Spleen (tissue), 11 donors: ENCODE measurements at regions not wholly inside any gene's neighbourhood (a gene's known extent, or its start where the extent isn't known, plus 50 kb on each side); places are given as distances from the start of the nearest gene placed in this dataset.

Source experiments
- DNase-seq: peaks from one replicate; pipeline ENCODE4 v3.0.0-alpha.2; 2020
- H3K27ac ChIP-seq, 8 donors: fragments of 200-600 bp; sonication (generic) in 7 of 8; 1 replicate in 4 of 8; 2 replicates in 4 of 8; pipeline versions ENCODE4 v1.5.0 to v1.8.0; 2016 to 2021; ENCODE audit warnings: inconsistent platforms in 4 of 8, mild to moderate bottlenecking in 4 of 8, moderate library complexity in 1 of 8
- H3K27me3 ChIP-seq, 7 donors: fragments of 200-600 bp; sonication (generic) in 6 of 7; replicated peaks in 1 of 7; 1 replicate in 4 of 7; 2 replicates in 3 of 7; pipeline versions ENCODE4 v1.5.0 to v1.8.0; 2016 to 2021; ENCODE audit warnings: inconsistent platforms in 3 of 7, mild to moderate bottlenecking in 1 of 7
- H3K36me3 ChIP-seq, 6 donors: fragments of 200-600 bp; sonication (generic) in 5 of 6; 1 replicate in 4 of 6; 2 replicates in 2 of 6; pipeline versions ENCODE4 v1.5.0 to v1.8.0; 2016 to 2021; ENCODE audit warnings: inconsistent platforms in 2 of 6
- H3K4me1 ChIP-seq, 6 donors: fragments of 200-600 bp; sonication (generic) in 5 of 6; 1 replicate in 3 of 6; 2 replicates in 3 of 6; pipeline versions ENCODE4 v1.5.0 to v1.8.0; 2016 to 2021; ENCODE audit warnings: inconsistent platforms in 3 of 6
- H3K4me3 ChIP-seq, 8 donors: fragments of 200-600 bp; sonication (generic) in 7 of 8; 1 replicate in 4 of 8; 2 replicates in 4 of 8; pipeline versions ENCODE4 v1.5.0 to v1.8.0; 2016 to 2021; ENCODE audit warnings: inconsistent platforms in 4 of 8, mild to moderate bottlenecking in 4 of 8, moderate library complexity in 2 of 8
- H3K9me3 ChIP-seq, 8 donors: fragments of 200-600 bp; sonication (generic) in 7 of 8; 1 replicate in 4 of 8; 2 replicates in 4 of 8; pipeline versions ENCODE4 v1.5.0 to v1.8.0; 2016 to 2021; ENCODE audit warnings: inconsistent platforms in 4 of 8
- CTCF ChIP-seq, 11 experiments: fragments of 200-600 bp in 7 of 11; fragments of 450-650 bp in 4 of 11; sonication (generic) in 4 of 11; IDR thresholded peaks in 8 of 11; conservative IDR thresholded peaks in 3 of 11; 1 replicate in 7 of 11; 2 replicates in 4 of 11; pipeline versions ENCODE4 v1.4.0 to v1.8.0; 2016 to 2021; ENCODE audit warnings: antibody characterized with exemption in 11 of 11, inconsistent platforms in 4 of 11, mild to moderate bottlenecking in 1 of 11
- POLR2A ChIP-seq, 3 donors: fragments of 450-650 bp; IDR thresholded peaks; one replicate each; pipeline ENCODE4 v1.5.1; 2017; ENCODE audit warnings: antibody characterized with exemption in 3 of 3, mild to moderate bottlenecking in 1 of 3
- POLR2AphosphoS5 ChIP-seq, 3 donors: sonication (generic); formaldehyde crosslinking; IDR thresholded peaks; one replicate each; pipeline ENCODE4 v1.5.1; 2017; ENCODE audit warnings: antibody characterized with exemption in 3 of 3
- WGBS, 5 donors: extraction: QIAGEN DNeasy Blood & Tissue Kit in 3 of 5; methylation state at CpG; one replicate each; pipeline versions ENCODE4 v1.1.5 to v1.1.7; 2013 to 2018; 5-methylcytosine and 5-hydroxymethylcytosine counted together
- intact Hi-C: fragments of 100-400 bp; cut with DNase I; formaldehyde crosslinking; loops from one replicate; pipeline ENCODE4 v1.15.0; 2023; ENCODE audit warnings: low total_unique reads
- donor health status: healthy with polysubstance abuse.
- donor health status: DM: no; HTN: no; CAD: no; lungs with moderate emphysema.
- donor health status: DM: no; HTN: no; CAD: no.
- donor health status: Bipolar disorder and iron deficiency.
- donor health status: healthy.
- donor health status: DM: no; HTN: no; CAD: no.
- donor health status: DM: yes; HTN: yes; CAD: no.

- no peak for DNase-seq
- 47 to 79% (median 68%) methylated on average over 1 of the region's 1 CpG for WGBS, 5 donors
- H3K27ac ChIP-seq: no peak overlapping the region
Observed at GRCh38 chr6:49327005-49327404, 136.0 kb downstream of the MMUT start.

GRCh38 chr6:49326347-49326746, 136.7 kb downstream of the MMUT start:
- Histone ChIP-seq H3K4me1 (no peaks in the 10 kb centered on the region), H3K9me3 (no peaks in the 10 kb centered on the region), H3K36me3 (no peaks in the 10 kb centered on the region), H3K27ac (peak overlapping the region in 1 of 8 donors; percentile 32), H3K4me3 (no peak overlapping the region), H3K27me3 (no peaks in the 10 kb centered on the region)
- intact Hi-C loops: no loop called here
- no peak for DNase-seq
- no peak for TF ChIP-seq POLR2A (IDR thresholded peaks at IDR 0.05)
- TF ChIP-seq CTCF (IDR thresholded peaks at IDR 0.05 in 8 of 11, conservative IDR thresholded peaks at IDR 0.05 in 3 of 11): no peak
- TF ChIP-seq POLR2AphosphoS5 (IDR thresholded peaks at IDR 0.05): no peak
- WGBS, 5 donors: 0 to 4% (median 2%) methylated on average over 2 of the region's 2 CpGs

More at GRCh38 chr6:49327005-49327404, 136.0 kb downstream of the MMUT start:
- Histone ChIP-seq H3K36me3 (no peaks in the 10 kb centered on the region), H3K4me3 (no peak overlapping the region), H3K4me1 (no peaks in the 10 kb centered on the region), H3K27me3 (no peaks in the 10 kb centered on the region), H3K9me3 (no peaks in the 10 kb centered on the region)
- TF ChIP-seq POLR2AphosphoS5 (IDR thresholded peaks at IDR 0.05) (no peak), POLR2A (IDR thresholded peaks at IDR 0.05) (no peak), CTCF (IDR thresholded peaks at IDR 0.05 in 8 of 11, conservative IDR thresholded peaks at IDR 0.05 in 3 of 11) (no peak)
- intact Hi-C loops: no loop called here

GRCh38 chr6:49325891-49326290, 137.2 kb downstream of the MMUT start:
- H3K36me3 ChIP-seq: no peaks in the 10 kb centered on the region
- intact Hi-C loops: no loop called here
- H3K9me3 ChIP-seq: no peaks in the 10 kb centered on the region
- no peak overlapping the region for H3K4me3 ChIP-seq
- no peak for TF ChIP-seq POLR2AphosphoS5 (IDR thresholded peaks at IDR 0.05)
- TF ChIP-seq POLR2A (IDR thresholded peaks at IDR 0.05): no peak
- TF ChIP-seq CTCF (IDR thresholded peaks at IDR 0.05 in 8 of 11, conservative IDR thresholded peaks at IDR 0.05 in 3 of 11): no peak
- H3K4me1 ChIP-seq: no peaks in the 10 kb centered on the region
- WGBS, 5 donors: 11 to 23% (median 14%) methylated on average over 1 of the region's 1 CpG
- DNase-seq: no peak
- H3K27me3 ChIP-seq: no peaks in the 10 kb centered on the region
- H3K27ac ChIP-seq: peak overlapping the region in 1 of 8 donors; percentile 32

- Histone ChIP-seq H3K36me3 (no peaks in the 10 kb centered on the region), H3K4me3 (no peak overlapping the region), H3K27ac (no peak overlapping the region), H3K27me3 (no peaks in the 10 kb centered on the region), H3K9me3 (no peaks in the 10 kb centered on the region), H3K4me1 (no peaks in the 10 kb centered on the region)
- WGBS, 5 donors: 46 to 80% (median 67%) methylated on average over 1 of the region's 1 CpG
- intact Hi-C loops: no loop called here
- DNase-seq: no peak
- no peak for TF ChIP-seq POLR2A (IDR thresholded peaks at IDR 0.05)
- no peak for TF ChIP-seq POLR2AphosphoS5 (IDR thresholded peaks at IDR 0.05)
- TF ChIP-seq CTCF (IDR thresholded peaks at IDR 0.05 in 8 of 11, conservative IDR thresholded peaks at IDR 0.05 in 3 of 11): no peak
Observed at GRCh38 chr6:49322861-49323260, 140.2 kb downstream of the MMUT start.
